Parathyroid adenoma (tissue), 2 donors: ENCODE measurements at regions not wholly inside any gene's neighbourhood (a gene's known extent, or its start where the extent isn't known, plus 50 kb on each side); places are given as distances from the start of the nearest gene placed in this dataset.

Experiments used
- H2AFZ ChIP-seq: fragments of 300-600 bp; sonication (generic); one replicate; pipeline ENCODE4 v1.7.0; 2017; ENCODE audit warnings: antibody characterized with exemption, mild to moderate bottlenecking
- H3K27ac ChIP-seq: fragments of 300-600 bp; sonication (generic); one replicate; pipeline ENCODE4 v1.7.0; 2017
- H3K27me3 ChIP-seq: fragments of 300-600 bp; sonication (generic); one replicate; pipeline ENCODE4 v1.7.0; 2017; ENCODE audit warnings: low read length; ENCODE audit not compliant: control insufficient read depth, insufficient read depth
- H3K36me3 ChIP-seq: fragments of 300-600 bp; sonication (generic); one replicate; pipeline ENCODE4 v1.7.0; 2017; ENCODE audit warnings: low read length; ENCODE audit not compliant: control insufficient read depth, insufficient read depth
- H3K4me1 ChIP-seq: fragments of 300-600 bp; sonication (generic); one replicate; pipeline ENCODE4 v1.7.0; 2017; ENCODE audit warnings: control low read depth
- H3K4me2 ChIP-seq: fragments of 300-600 bp; sonication (generic); one replicate; pipeline ENCODE4 v1.7.0; 2017; ENCODE audit warnings: low read length
- H3K4me3 ChIP-seq: fragments of 300-600 bp; sonication (generic); one replicate; pipeline ENCODE4 v1.7.0; 2017; ENCODE audit warnings: low read depth, low read length
- H3K79me2 ChIP-seq: fragments of 300-600 bp; sonication (generic); one replicate; pipeline ENCODE4 v1.7.0; 2017; ENCODE audit warnings: control low read depth
- H3K9ac ChIP-seq: fragments of 300-600 bp; sonication (generic); one replicate; pipeline ENCODE4 v1.7.0; 2017; ENCODE audit warnings: mild to moderate bottlenecking
- H3K9me3 ChIP-seq: fragments of 300-600 bp; sonication (generic); one replicate; pipeline ENCODE4 v1.7.0; 2017; ENCODE audit warnings: low read length; ENCODE audit not compliant: control insufficient read depth
- CTCF ChIP-seq: fragments of 300-600 bp; sonication (generic); IDR thresholded peaks from one replicate; pipeline ENCODE4 v1.7.0; 2017; ENCODE audit warnings: antibody characterized with exemption, mild to moderate bottlenecking
- donor health status: primary hyperparathyroidism.

- Histone ChIP-seq H3K27me3 (no peaks in the 10 kb centered on the region), H3K4me2 (no peak overlapping the region), H3K27ac (no peak overlapping the region), H3K9me3 (no peaks in the 10 kb centered on the region), H3K9ac (no peak overlapping the region), H2AFZ (no peak overlapping the region), H3K4me1 (no peaks in the 10 kb centered on the region), H3K36me3 (no peaks in the 10 kb centered on the region), H3K4me3 (no peak overlapping the region), H3K79me2 (no peaks in the 10 kb centered on the region)
- no peak for TF ChIP-seq CTCF
These were observed 646.2 kb upstream of the ATXN8OS start for GRCh38 chr13:69461397-69461796.

GRCh38 chr13:69459346-69459745 lies 648.3 kb upstream of the ATXN8OS start:
- H3K9ac ChIP-seq, result no peak overlapping the region
- H3K4me3 ChIP-seq, result no peak overlapping the region
- no peaks in the 10 kb centered on the region for H3K36me3 ChIP-seq
- H3K27me3 ChIP-seq, result no peaks in the 10 kb centered on the region
- H3K27ac ChIP-seq, result no peak overlapping the region
- H3K9me3 ChIP-seq, result no peaks in the 10 kb centered on the region
- TF ChIP-seq CTCF, result no peak
- H3K4me1 ChIP-seq, result no peaks in the 10 kb centered on the region
- no peak overlapping the region for H2AFZ ChIP-seq
- H3K79me2 ChIP-seq, result no peaks in the 10 kb centered on the region
- H3K4me2 ChIP-seq, result no peak overlapping the region

GRCh38 chr13:69458013-69458412 lies 649.6 kb upstream of the ATXN8OS start:
- Histone ChIP-seq H3K27ac (no peak overlapping the region), H3K4me3 (no peak overlapping the region), H3K9ac (no peak overlapping the region), H3K4me1 (no peaks in the 10 kb centered on the region), H2AFZ (no peak overlapping the region), H3K27me3 (no peaks in the 10 kb centered on the region), H3K79me2 (no peaks in the 10 kb centered on the region), H3K4me2 (no peak overlapping the region), H3K9me3 (no peaks in the 10 kb centered on the region), H3K36me3 (no peaks in the 10 kb centered on the region)
- TF ChIP-seq CTCF, result no peak

- Histone ChIP-seq H3K4me2 (no peak overlapping the region), H3K4me3 (no peak overlapping the region), H3K9ac (no peak overlapping the region), H3K27ac (no peak overlapping the region), H3K79me2 (no peaks in the 10 kb centered on the region), H2AFZ (no peak overlapping the region), H3K27me3 (no peaks in the 10 kb centered on the region), H3K36me3 (no peaks in the 10 kb centered on the region), H3K4me1 (no peaks in the 10 kb centered on the region), H3K9me3 (no peaks in the 10 kb centered on the region)
- no peak for TF ChIP-seq CTCF
These were observed 657.4 kb upstream of the ATXN8OS start for GRCh38 chr13:69450245-69450644.

- H3K4me1 ChIP-seq, result no peaks in the 10 kb centered on the region
- no peak for TF ChIP-seq CTCF
- H3K4me2 ChIP-seq, result no peak overlapping the region
- no peak overlapping the region for H2AFZ ChIP-seq
- H3K36me3 ChIP-seq, result no peaks in the 10 kb centered on the region
- H3K9me3 ChIP-seq, result no peaks in the 10 kb centered on the region
- no peak overlapping the region for H3K9ac ChIP-seq
- no peak overlapping the region for H3K27ac ChIP-seq
- no peak overlapping the region for H3K4me3 ChIP-seq
- no peaks in the 10 kb centered on the region for H3K27me3 ChIP-seq
- H3K79me2 ChIP-seq, result no peaks in the 10 kb centered on the region
These were observed 682.4 kb upstream of the ATXN8OS start for GRCh38 chr13:69425235-69425634.
